H1 (cell line): ENCODE measurements at regions not wholly inside any gene's neighbourhood (a gene's known extent, or its start where the extent isn't known, plus 50 kb on each side); places are given as distances from the start of the nearest gene placed in this dataset.

Source experiments
- CTCF ChIA-PET: fragments of 300-600 bp; sonication (Branson Sonifier 250); formaldehyde crosslinking; loops from one replicate; lab custom pipeline; 2021; ENCODE audit not compliant: partially characterized antibody; lab: Charles Lee
- POLR2A ChIA-PET: fragments of 300-600 bp; sonication (Branson Sonifier 250); formaldehyde crosslinking; loops from one replicate; lab custom pipeline; 2021; ENCODE audit warnings: inconsistent platforms; ENCODE audit not compliant: partially characterized antibody; lab: Charles Lee
- DNase-seq, 2 experiments: peaks; one replicate each; pipeline versions ENCODE4 v3.0.0 to v3.0.0-alpha.2; 2010 to 2022; ENCODE audit warnings: low spot score in 2 of 2, low read depth in 1 of 2, mixed read lengths in 1 of 2
- FAIRE-seq: peaks from 2 replicates; lab custom pipeline; 2011; peaks lifted over from hg19 to GRCh38; lab: Jason Lieb, UNC
- H2AFZ ChIP-seq: 2 replicates; pipeline ENCODE4 v1.8.1; 2012; ENCODE audit warnings: low read length, inconsistent platforms
- H2AK5ac ChIP-seq: 2 replicates; pipeline ENCODE4 v1.6.1; 2013; ENCODE audit warnings: low read depth, low read length
- H2BK120ac ChIP-seq: replicated peaks from 2 replicates; pipeline ENCODE3; 2013; ENCODE audit warnings: low read depth, low read length, inconsistent platforms
- H2BK12ac ChIP-seq: 2 replicates; pipeline ENCODE4 v1.6.1; 2013; ENCODE audit warnings: low read depth, low read length
- H2BK15ac ChIP-seq: 2 replicates; pipeline ENCODE4 v1.6.1; 2013; ENCODE audit warnings: low read length
- H2BK20ac ChIP-seq: 2 replicates; pipeline ENCODE4 v1.6.1; 2013; ENCODE audit warnings: low read length
- H2BK5ac ChIP-seq: 2 replicates; pipeline ENCODE4 v1.6.1; 2013; ENCODE audit warnings: low read depth, low read length
- H3K14ac ChIP-seq: 2 replicates; pipeline ENCODE4 v1.6.1; 2013; ENCODE audit warnings: inconsistent platforms; ENCODE audit not compliant: insufficient read length
- H3K18ac ChIP-seq: 2 replicates; pipeline ENCODE4 v1.6.1; 2013; ENCODE audit warnings: low read length; ENCODE audit errors: extremely low read depth
- H3K23ac ChIP-seq: 2 replicates; pipeline ENCODE4 v1.6.1; 2013; ENCODE audit warnings: inconsistent platforms; ENCODE audit not compliant: insufficient read length
- H3K23me2 ChIP-seq: 2 replicates; pipeline ENCODE4 v1.6.1; 2013; ENCODE audit warnings: low read depth, low read length
- H3K27ac ChIP-seq: 2 replicates; pipeline ENCODE4 v1.6.1; 2011; ENCODE audit warnings: low read depth, low read length, inconsistent platforms
- H3K27me3 ChIP-seq, 4 experiments: replicated peaks in 1 of 4; 1 replicate in 1 of 4; 2 replicates in 3 of 4; pipeline versions ENCODE4 v1.6.1 to v1.8.1; 2011 to 2013; ENCODE audit warnings: low read length in 3 of 4, mild to moderate bottlenecking in 3 of 4, inconsistent platforms in 2 of 4, mixed read lengths in 2 of 4, moderate library complexity in 1 of 4; ENCODE audit not compliant: control insufficient read depth in 3 of 4, insufficient read depth in 3 of 4; ENCODE audit errors: extremely low read depth in 1 of 4
- H3K36me3 ChIP-seq, 4 experiments: 2 replicates each; pipeline versions ENCODE4 v1.6.1 to v1.8.1; 2011 to 2013; ENCODE audit warnings: mild to moderate bottlenecking in 4 of 4, low read length in 3 of 4, moderate library complexity in 2 of 4, control low read depth in 1 of 4, inconsistent platforms in 1 of 4; ENCODE audit not compliant: insufficient read depth in 4 of 4, control insufficient read depth in 2 of 4
- H3K4ac ChIP-seq: replicated peaks from 2 replicates; pipeline ENCODE3; 2013; ENCODE audit warnings: low read length, low read depth, mixed read lengths, inconsistent platforms; ENCODE audit not compliant: insufficient read length
- H3K4me1 ChIP-seq, 4 experiments: replicated peaks in 1 of 4; 1 replicate in 1 of 4; 2 replicates in 3 of 4; pipeline versions ENCODE4 v1.6.1 to v1.8.1; 2011 to 2013; ENCODE audit warnings: low read length in 3 of 4, inconsistent platforms in 2 of 4, mixed read lengths in 1 of 4; ENCODE audit not compliant: insufficient read depth in 4 of 4, control insufficient read depth in 3 of 4
- H3K4me2 ChIP-seq, 2 experiments: 2 replicates each; pipeline versions ENCODE4 v1.6.1 to v1.8.1; 2011 to 2013; ENCODE audit warnings: low read depth in 2 of 2, low read length in 2 of 2, control low read depth in 1 of 2, inconsistent platforms in 1 of 2, mild to moderate bottlenecking in 1 of 2; ENCODE audit not compliant: insufficient read depth in 1 of 2
- H3K4me3 ChIP-seq, 4 experiments: fragments of 200-600, 300-600 bp in 1 of 4; sonication (generic), shearing (Covaris generic), sonication (Bioruptor Twin) in 1 of 4; 2 replicates each; pipeline versions ENCODE4 v1.5.1 to v1.8.1; 2011 to 2016; ENCODE audit warnings: low read length in 4 of 4, low read depth in 3 of 4, control low read depth in 2 of 4, inconsistent platforms in 2 of 4, mild to moderate bottlenecking in 2 of 4, mixed read lengths in 1 of 4, moderate library complexity in 1 of 4; ENCODE audit not compliant: insufficient read depth in 2 of 4; ENCODE audit errors: extremely low read depth in 1 of 4
- H3K56ac ChIP-seq: replicated peaks from 2 replicates; pipeline ENCODE3; 2013; ENCODE audit warnings: low read depth, mild to moderate bottlenecking, mixed read lengths, low read length, inconsistent platforms; ENCODE audit not compliant: insufficient read length
- H3K79me1 ChIP-seq: 2 replicates; pipeline ENCODE4 v1.6.1; 2013; ENCODE audit warnings: low read depth, low read length, control low read depth
- H3K79me2 ChIP-seq, 2 experiments: 2 replicates each; pipeline versions ENCODE4 v1.6.1 to v1.8.1; 2012 to 2013; ENCODE audit warnings: low read length in 2 of 2, mild to moderate bottlenecking in 2 of 2, inconsistent platforms in 1 of 2; ENCODE audit not compliant: insufficient read depth in 2 of 2, control insufficient read depth in 1 of 2
- H3K9ac ChIP-seq, 4 experiments: replicated peaks in 1 of 4; 1 replicate in 1 of 4; 2 replicates in 3 of 4; pipeline versions ENCODE4 v1.6.1 to v1.8.1; 2011 to 2013; ENCODE audit warnings: low read depth in 3 of 4, low read length in 3 of 4, control low read depth in 2 of 4, mild to moderate bottlenecking in 2 of 4, moderate library complexity in 2 of 4, inconsistent platforms in 1 of 4; ENCODE audit errors: extremely low read depth in 1 of 4
- H3K9me3 ChIP-seq, 2 experiments: 2 replicates each; pipeline versions ENCODE4 v1.6.1 to v1.8.1; 2012 to 2013; ENCODE audit warnings: mild to moderate bottlenecking in 2 of 2, moderate library complexity in 2 of 2, control low read depth in 1 of 2, inconsistent platforms in 1 of 2, low read depth in 1 of 2, low read length in 1 of 2, mixed read lengths in 1 of 2; ENCODE audit not compliant: insufficient read depth in 2 of 2
- H4K20me1 ChIP-seq, 2 experiments: replicated peaks in 1 of 2; 2 replicates each; pipeline versions ENCODE3 to v1.8.1; 2011 to 2013; ENCODE audit warnings: inconsistent platforms in 2 of 2, low read length in 2 of 2, mild to moderate bottlenecking in 1 of 2; ENCODE audit not compliant: insufficient read depth in 2 of 2, control insufficient read depth in 1 of 2
- H4K5ac ChIP-seq: 2 replicates; pipeline ENCODE4 v1.6.1; 2013; ENCODE audit warnings: low read length, low read depth, mixed read lengths, inconsistent platforms; ENCODE audit not compliant: insufficient read length
- H4K8ac ChIP-seq: 2 replicates; pipeline ENCODE4 v1.8.0; 2013; ENCODE audit warnings: mild to moderate bottlenecking, moderate library complexity, low read length, inconsistent platforms; ENCODE audit not compliant: insufficient read depth; ENCODE audit errors: extremely low read depth
- H4K91ac ChIP-seq: replicated peaks from 2 replicates; pipeline ENCODE3; 2013; ENCODE audit warnings: low read length, mixed read lengths, inconsistent platforms; ENCODE audit not compliant: insufficient read length
- ASH2L ChIP-seq: fragments of 200-600, 300-600 bp; sonication (generic); IDR thresholded peaks from one replicate; pipeline ENCODE4 v1.7.1; 2017; ENCODE audit warnings: low read length
- BRCA1 ChIP-seq: IDR thresholded peaks from 2 replicates; pipeline ENCODE4 v1.6.1; 2012; ENCODE audit warnings: low read depth, low read length, improper control_type of control experiment
- CTBP2 ChIP-seq: IDR thresholded peaks from 2 replicates; pipeline ENCODE4 v1.7.0; 2011; ENCODE audit warnings: borderline replicate concordance, mild to moderate bottlenecking, moderate library complexity, mixed read lengths, low read length; ENCODE audit not compliant: insufficient read depth, insufficient read length
- POLR2A ChIP-seq, 2 experiments: IDR thresholded peaks; 1 replicate in 1 of 2; 2 replicates in 1 of 2; pipeline ENCODE4 v1.6.1; 2011; ENCODE audit warnings: low read depth in 2 of 2, low read length in 2 of 2, mild to moderate bottlenecking in 2 of 2; ENCODE audit errors: control extremely low read depth in 1 of 2
- SP4 ChIP-seq: IDR thresholded peaks from 2 replicates; pipeline ENCODE4 v1.6.1; 2012; ENCODE audit warnings: low read length, inconsistent platforms
- YY1 ChIP-seq: IDR thresholded peaks from 2 replicates; pipeline ENCODE4 v1.6.1; 2011; ENCODE audit warnings: low read depth, mild to moderate bottlenecking, low read length
- ZNF274 ChIP-seq: IDR thresholded peaks from 2 replicates; pipeline ENCODE4 v1.7.0; 2012; ENCODE audit warnings: low read length, borderline replicate concordance; ENCODE audit errors: extremely low read depth
- WGBS, 2 experiments: shearing (Covaris generic) in 1 of 2; methylation state at CpG; one replicate each; pipeline versions ENCODE4 v1.1.6 to v1.1.7; 2013 to 2015; ENCODE audit warnings: low lambda C conversion rate in 2 of 2, mixed read lengths in 2 of 2, inconsistent platforms in 1 of 2, low coverage in 1 of 2, missing lambda C conversion rate in 1 of 2; ENCODE audit not compliant: insufficient replicate concordance in 2 of 2, insufficient coverage in 1 of 2, insufficient read length in 1 of 2; ENCODE audit errors: extremely low coverage in 1 of 2, missing lambda C conversion rate in 1 of 2; 5-methylcytosine and 5-hydroxymethylcytosine counted together
- TF ChIP-seq, protein P1 (sequence below), 3 experiments: IDR thresholded peaks; 1 replicate in 2 of 3; 2 replicates in 1 of 3; pipeline versions ENCODE4 v1.5.1 to v1.6.1; 2011; ENCODE audit warnings: low read length in 3 of 3, mild to moderate bottlenecking in 3 of 3, inconsistent platforms in 2 of 3, low read depth in 1 of 3, moderate library complexity in 1 of 3; ENCODE audit not compliant: insufficient read depth in 1 of 3; ENCODE audit errors: control extremely low read depth in 1 of 3
- TF ChIP-seq, protein P2 (sequence below): IDR thresholded peaks from 2 replicates; pipeline ENCODE4 v1.6.1; 2012; ENCODE audit warnings: inconsistent platforms

DNA sequence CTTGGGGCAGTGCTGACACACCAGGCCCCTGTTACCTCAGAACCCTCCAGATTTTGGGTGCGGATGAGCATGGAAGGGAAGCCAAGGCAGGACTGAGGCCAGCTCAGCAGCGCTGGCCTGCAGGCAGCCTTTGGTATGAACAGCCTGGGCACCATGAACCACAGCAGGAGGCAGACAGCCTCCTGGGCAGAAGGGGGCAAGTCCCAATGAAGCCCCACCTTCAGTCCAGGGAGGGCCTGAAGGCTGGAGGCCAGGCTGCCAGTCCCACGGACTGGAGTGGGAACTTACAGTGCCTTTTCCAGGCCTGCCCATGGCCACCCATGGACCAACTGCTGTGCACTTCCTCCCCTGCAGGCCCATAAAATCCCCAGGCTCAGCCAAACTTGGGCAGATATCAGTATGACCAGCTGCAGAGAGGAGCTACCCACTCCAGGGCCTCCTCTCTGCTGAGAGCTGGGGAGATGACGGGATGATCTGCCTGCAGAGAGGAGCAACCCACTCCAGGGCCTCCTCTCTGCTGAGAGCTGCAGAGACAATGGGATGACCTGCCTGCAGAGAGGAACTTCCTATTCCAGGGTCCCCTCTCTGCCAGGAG, 74.7 kb downstream of the NEURL3 start:
- Histone ChIP-seq H3K23me2 (no peaks in the 10 kb centered on the region), H3K23ac (no peak overlapping the region), H2BK120ac (no peak overlapping the region), H3K9ac (no peak overlapping the region), H3K27me3 (no peaks in the 10 kb centered on the region)
- no peak for TF ChIP-seq CTBP2
- TF ChIP-seq, protein P1, sequence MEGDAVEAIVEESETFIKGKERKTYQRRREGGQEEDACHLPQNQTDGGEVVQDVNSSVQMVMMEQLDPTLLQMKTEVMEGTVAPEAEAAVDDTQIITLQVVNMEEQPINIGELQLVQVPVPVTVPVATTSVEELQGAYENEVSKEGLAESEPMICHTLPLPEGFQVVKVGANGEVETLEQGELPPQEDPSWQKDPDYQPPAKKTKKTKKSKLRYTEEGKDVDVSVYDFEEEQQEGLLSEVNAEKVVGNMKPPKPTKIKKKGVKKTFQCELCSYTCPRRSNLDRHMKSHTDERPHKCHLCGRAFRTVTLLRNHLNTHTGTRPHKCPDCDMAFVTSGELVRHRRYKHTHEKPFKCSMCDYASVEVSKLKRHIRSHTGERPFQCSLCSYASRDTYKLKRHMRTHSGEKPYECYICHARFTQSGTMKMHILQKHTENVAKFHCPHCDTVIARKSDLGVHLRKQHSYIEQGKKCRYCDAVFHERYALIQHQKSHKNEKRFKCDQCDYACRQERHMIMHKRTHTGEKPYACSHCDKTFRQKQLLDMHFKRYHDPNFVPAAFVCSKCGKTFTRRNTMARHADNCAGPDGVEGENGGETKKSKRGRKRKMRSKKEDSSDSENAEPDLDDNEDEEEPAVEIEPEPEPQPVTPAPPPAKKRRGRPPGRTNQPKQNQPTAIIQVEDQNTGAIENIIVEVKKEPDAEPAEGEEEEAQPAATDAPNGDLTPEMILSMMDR (IDR thresholded peaks at IDR 0.05; ENCODE audit: control extremely low read depth in 1 of 3, insufficient read depth in 1 of 3, low read depth in 1 of 3, low read length in 3 of 3) = no peak
- no peak for TF ChIP-seq ZNF274
- no peak for TF ChIP-seq SP4
- no peak for TF ChIP-seq ASH2L
- TF ChIP-seq, protein P2, sequence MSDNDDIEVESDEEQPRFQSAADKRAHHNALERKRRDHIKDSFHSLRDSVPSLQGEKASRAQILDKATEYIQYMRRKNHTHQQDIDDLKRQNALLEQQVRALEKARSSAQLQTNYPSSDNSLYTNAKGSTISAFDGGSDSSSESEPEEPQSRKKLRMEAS = no peak
- no peak for TF ChIP-seq BRCA1
- TF ChIP-seq POLR2A (IDR thresholded peaks at IDR 0.05; ENCODE audit: control extremely low read depth in 1 of 2, low read depth in 2 of 2, low read length in 2 of 2) = no peak
- no peak for TF ChIP-seq YY1
- TF ChIP-seq, all 59 proteins: peak for 0
- no peaks in the 10 kb centered on the region for H3K36me3 ChIP-seq
- H2AFZ ChIP-seq = no peak overlapping the region
- no peak overlapping the region for H3K4me2 ChIP-seq
- no peak for DNase-seq
- POLR2A ChIA-PET = no interaction called here
- no peaks in the 10 kb centered on the region for H3K79me1 ChIP-seq
- CTCF ChIA-PET = interaction anchor here (0.7 to 1.9 kb wide), 6 partner anchors 17 to 163 kb away, joined by 3 to 9 read pairs (median 4); no protein-coding TSS in a partner anchor
- H2BK5ac ChIP-seq = no peak overlapping the region
- H3K56ac ChIP-seq = no peak overlapping the region
- no peak overlapping the region for H4K5ac ChIP-seq
- WGBS, 2 experiments = 98% methylated on average over 4 of the region's 4 CpGs; no CpG with 5 or more reads in 1 of the 2 experiments
- H3K79me2 ChIP-seq = no peaks in the 10 kb centered on the region
- no peak overlapping the region for H2AK5ac ChIP-seq
- no peak overlapping the region for H2BK15ac ChIP-seq
- H4K8ac ChIP-seq = no peak overlapping the region
- no peak overlapping the region for H3K18ac ChIP-seq
- H3K27ac ChIP-seq = no peak overlapping the region
- no peak overlapping the region for H3K4me3 ChIP-seq
- H2BK12ac ChIP-seq = no peak overlapping the region
- peaks cover 12 to 14% of the 10 kb centered on the region in 2 experiments; a peak in 3 of 4 replicates for H3K9me3 ChIP-seq
- no peak overlapping the region for H4K91ac ChIP-seq
- no peak for FAIRE-seq
- H4K20me1 ChIP-seq = no peaks in the 10 kb centered on the region
- H2BK20ac ChIP-seq = no peak overlapping the region
- H3K14ac ChIP-seq = no peak overlapping the region
- peaks cover 0 to under 1% (median 0%) of the 10 kb centered on the region in 4 experiments; a peak in 1 of 7 replicates for H3K4me1 ChIP-seq
- no peak overlapping the region for H3K4ac ChIP-seq
